Esophagus muscularis mucosa (tissue), 4 donors: ENCODE measurements at regions not wholly inside any gene's neighbourhood (a gene's known extent, or its start where the extent isn't known, plus 50 kb on each side); places are given as distances from the start of the nearest gene placed in this dataset.

Experiments used
- DNase-seq: peaks from one replicate; pipeline ENCODE4 v3.0.0-alpha.2; 2017; ENCODE audit errors: extremely low spot score
- H3K27ac ChIP-seq, 4 donors: fragments of 200-600 bp; sonication (generic); replicated peaks in 1 of 4; 1 replicate in 3 of 4; 2 replicates in 1 of 4; pipeline ENCODE4 v1.5.1; 2016 to 2019; ENCODE audit warnings: mild to moderate bottlenecking in 1 of 4
- H3K27me3 ChIP-seq, 4 donors: fragments of 200-600 bp; sonication (generic); one replicate each; pipeline versions ENCODE4 v1.5.1 to v1.6.0; 2016 to 2019
- H3K36me3 ChIP-seq, 4 donors: fragments of 200-600 bp; sonication (generic); one replicate each; pipeline ENCODE4 v1.5.1; 2016 to 2019
- H3K4me1 ChIP-seq, 4 donors: fragments of 200-600 bp; sonication (generic); one replicate each; pipeline ENCODE4 v1.5.1; 2016 to 2019
- H3K4me3 ChIP-seq, 4 donors: fragments of 200-600 bp; sonication (generic); 1 replicate in 2 of 4; 2 replicates in 2 of 4; pipeline ENCODE4 v1.5.1; 2016 to 2019; ENCODE audit warnings: mild to moderate bottlenecking in 4 of 4, moderate library complexity in 1 of 4
- H3K9me3 ChIP-seq, 4 donors: fragments of 200-600 bp; sonication (generic); 1 replicate in 3 of 4; 2 replicates in 1 of 4; pipeline ENCODE4 v1.5.1; 2016 to 2019
- CTCF ChIP-seq, 3 experiments: fragments of 200-600 bp in 2 of 3; fragments of 450-650 bp in 1 of 3; sonication (generic) in 2 of 3; IDR thresholded peaks; one replicate each; pipeline ENCODE4 v1.5.1; 2017 to 2019; ENCODE audit warnings: antibody characterized with exemption in 3 of 3, mild to moderate bottlenecking in 2 of 3, moderate library complexity in 1 of 3
- EP300 ChIP-seq: sonication (generic); formaldehyde crosslinking; IDR thresholded peaks from one replicate; pipeline ENCODE4 v1.6.1; 2017; ENCODE audit warnings: antibody characterized with exemption
- POLR2A ChIP-seq: fragments of 450-650 bp; IDR thresholded peaks from one replicate; pipeline ENCODE4 v1.6.1; 2017; ENCODE audit warnings: antibody characterized with exemption, moderate library complexity, mild to moderate bottlenecking, low read depth
- POLR2AphosphoS5 ChIP-seq, 2 donors: sonication (generic); formaldehyde crosslinking; IDR thresholded peaks; one replicate each; pipeline ENCODE4 v1.6.1; 2017; ENCODE audit warnings: antibody characterized with exemption in 2 of 2
- WGBS: methylation state at CpG from one replicate; pipeline ENCODE4 v1.1.5; 2018; 5-methylcytosine and 5-hydroxymethylcytosine counted together
- intact Hi-C: fragments of 100-400 bp; cut with DNase I; formaldehyde crosslinking; loops from one replicate; pipeline ENCODE4 v1.15.1; 2023

- no peak overlapping the region for H3K4me3 ChIP-seq
- 88% methylated on average over 1 of the region's 1 CpG for WGBS
- TF ChIP-seq EP300 = no peak
- TF ChIP-seq POLR2AphosphoS5 (IDR thresholded peaks at IDR 0.05) = no peak
- TF ChIP-seq CTCF (IDR thresholded peaks at IDR 0.05) = no peak
- no peak for TF ChIP-seq POLR2A
- no peaks in the 10 kb centered on the region for H3K36me3 ChIP-seq
- H3K4me1 ChIP-seq = no peaks in the 10 kb centered on the region
- H3K9me3 ChIP-seq = no peaks in the 10 kb centered on the region
- DNase-seq = no peak
- no peak overlapping the region for H3K27ac ChIP-seq
- H3K27me3 ChIP-seq = no peaks in the 10 kb centered on the region
- intact Hi-C loops = no loop called here
Observed at GRCh38 chr1:198072177-198072576, 84.6 kb upstream of the NEK7 start.

- intact Hi-C loops = no loop called here
- Histone ChIP-seq H3K36me3 (no peaks in the 10 kb centered on the region), H3K4me1 (no peaks in the 10 kb centered on the region), H3K9me3 (no peaks in the 10 kb centered on the region), H3K4me3 (no peak overlapping the region), H3K27me3 (no peaks in the 10 kb centered on the region), H3K27ac (no peak overlapping the region)
- 73% methylated on average over 4 of the region's 4 CpGs for WGBS
- no peak for TF ChIP-seq POLR2AphosphoS5 (IDR thresholded peaks at IDR 0.05)
- no peak for TF ChIP-seq CTCF (IDR thresholded peaks at IDR 0.05)
- no peak for TF ChIP-seq EP300
- TF ChIP-seq POLR2A = no peak
- no peak for DNase-seq
Observed at GRCh38 chr1:198075296-198075695, 81.5 kb upstream of the NEK7 start.

- DNase-seq = no peak
- intact Hi-C loops = no loop called here
- no peaks in the 10 kb centered on the region for H3K9me3 ChIP-seq
- 50% methylated on average over 1 of the region's 1 CpG for WGBS
- no peaks in the 10 kb centered on the region for H3K36me3 ChIP-seq
- TF ChIP-seq POLR2A (no peak), EP300 (no peak)
- H3K27ac ChIP-seq = no peak overlapping the region
- no peak overlapping the region for H3K4me3 ChIP-seq
- H3K4me1 ChIP-seq = no peaks in the 10 kb centered on the region
- no peaks in the 10 kb centered on the region for H3K27me3 ChIP-seq
Observed at GRCh38 chr1:198079432-198079951, 77.3 kb upstream of the NEK7 start.

DNA sequence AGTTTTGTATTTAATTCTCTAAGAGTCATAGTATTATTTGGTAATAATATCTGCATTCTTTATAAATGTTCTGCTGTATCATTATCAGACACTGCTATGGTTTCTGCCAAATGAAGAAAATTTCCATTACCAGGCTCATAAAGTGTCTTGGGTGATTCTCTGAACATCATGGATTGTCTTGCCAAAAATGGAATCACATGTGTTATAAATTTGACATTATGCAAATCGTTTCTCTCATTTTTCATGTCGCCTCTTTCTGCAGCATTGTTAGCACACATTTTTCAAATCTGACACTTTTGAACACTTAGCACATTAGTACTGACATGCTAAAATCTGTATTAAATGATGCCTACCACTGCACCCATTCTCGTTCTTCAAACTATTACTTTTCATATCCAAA lies 74.2 kb upstream of the NEK7 start:
- H3K27ac ChIP-seq = no peak overlapping the region
- H3K4me3 ChIP-seq = no peak overlapping the region
- 64% methylated on average over 3 of the region's 3 CpGs for WGBS
- no peak for DNase-seq
- H3K4me1 ChIP-seq = no peaks in the 10 kb centered on the region
- intact Hi-C loops = no loop called here
- H3K9me3 ChIP-seq = no peaks in the 10 kb centered on the region
- H3K27me3 ChIP-seq = no peaks in the 10 kb centered on the region
- H3K36me3 ChIP-seq = no peaks in the 10 kb centered on the region
- no peak for TF ChIP-seq EP300
- no peak for TF ChIP-seq CTCF (IDR thresholded peaks at IDR 0.05)
- TF ChIP-seq POLR2A = no peak
- no peak for TF ChIP-seq POLR2AphosphoS5 (IDR thresholded peaks at IDR 0.05)

DNA sequence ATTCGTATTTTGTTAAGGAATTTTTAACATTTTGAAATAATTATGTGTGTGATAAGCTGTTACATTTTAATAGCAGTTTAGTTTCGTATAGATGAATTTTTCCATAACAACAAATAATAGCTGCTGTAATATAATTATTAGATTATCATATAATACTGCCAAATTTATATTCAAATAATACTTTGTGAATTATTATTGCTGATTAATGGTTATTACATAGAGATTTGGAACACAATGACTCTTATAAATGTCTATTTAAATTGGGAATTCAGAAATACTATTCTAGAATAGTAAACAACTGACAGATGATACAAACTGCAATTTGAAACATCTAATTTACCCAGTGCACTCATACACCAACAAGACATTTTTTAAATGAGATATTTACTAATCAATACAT lies 73.2 kb upstream of the NEK7 start:
- H3K36me3 ChIP-seq = no peaks in the 10 kb centered on the region
- no peak overlapping the region for H3K4me3 ChIP-seq
- no peak overlapping the region for H3K27ac ChIP-seq
- DNase-seq = no peak
- intact Hi-C loops = no loop called here
- H3K4me1 ChIP-seq = no peaks in the 10 kb centered on the region
- WGBS = 77% methylated on average over 2 of the region's 2 CpGs
- no peaks in the 10 kb centered on the region for H3K9me3 ChIP-seq
- no peaks in the 10 kb centered on the region for H3K27me3 ChIP-seq
- TF ChIP-seq EP300 (no peak), POLR2AphosphoS5 (IDR thresholded peaks at IDR 0.05) (no peak), POLR2A (no peak), CTCF (IDR thresholded peaks at IDR 0.05) (no peak)
